ENCODE measurements at regions not wholly inside any gene's neighbourhood (a gene's known extent, or its start where the extent isn't known, plus 50 kb on each side); places are given as distances from the start of the nearest gene placed in this dataset.
"Not testable (repeated sequence)": the region's sequence is repeated elsewhere in the genome, so short reads cannot be mapped to it uniquely, and the experiment has no call there.

DNA sequence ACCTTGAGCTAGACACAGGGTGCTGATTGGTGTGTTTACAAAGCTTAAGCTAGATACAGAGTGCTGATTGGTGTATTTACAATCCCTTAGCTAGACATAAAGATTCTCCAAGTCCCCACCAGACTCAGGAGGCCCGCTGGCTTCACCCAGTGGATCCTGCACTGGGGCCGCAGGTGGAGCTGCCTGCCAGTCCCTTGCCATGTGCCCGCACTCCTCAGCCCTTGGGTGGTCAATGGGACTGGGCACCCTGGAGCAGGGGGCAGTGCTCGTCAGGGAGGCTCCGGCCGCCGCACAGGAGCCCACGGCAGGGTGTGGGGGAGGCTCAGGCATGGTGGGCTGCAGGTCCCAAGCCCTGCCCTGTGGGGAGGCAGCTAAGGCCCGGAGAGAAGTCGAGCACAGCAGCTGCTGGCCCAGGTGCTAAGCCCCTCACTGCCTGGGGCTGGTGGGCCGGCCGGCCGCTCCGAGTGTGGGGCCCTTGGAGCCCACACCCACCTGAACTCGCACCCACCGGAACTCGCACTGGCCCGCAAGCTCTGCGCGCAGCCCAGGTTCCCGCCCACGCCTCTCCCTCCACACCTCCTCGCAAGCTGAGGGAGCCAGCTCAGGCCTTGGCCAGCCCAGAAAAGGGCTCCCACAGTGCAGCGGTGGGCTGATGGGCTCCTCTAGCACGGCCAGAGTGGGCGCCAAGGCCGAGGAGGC is 169.1 kb upstream of the ARSJ start:
- not testable (repeated sequence) for DNase-seq (ENCODE audit: low read depth, low spot score)

DNA sequence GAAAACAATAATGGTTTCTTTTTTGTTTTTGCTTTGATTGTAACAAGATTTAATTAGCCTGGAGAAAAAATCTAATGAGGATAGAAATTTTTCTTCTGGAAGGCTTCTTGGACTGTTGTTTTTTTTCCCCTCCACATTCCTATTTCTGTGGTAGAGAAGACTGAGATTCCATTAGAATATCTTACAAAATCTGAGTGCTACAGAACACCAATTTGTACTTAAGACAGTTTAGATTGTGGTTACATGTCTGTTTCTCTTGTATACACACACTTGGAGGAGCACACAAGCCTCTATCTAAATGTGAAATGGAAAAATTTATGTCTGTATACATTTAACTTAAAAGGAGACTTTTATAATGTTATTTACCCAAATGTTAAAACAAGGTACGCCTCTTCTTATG is 176.9 kb upstream of the ARSJ start:
- H3K4me3 ChIP-seq (ENCODE audit: low read length), result no peak overlapping the region
- DNase-seq (ENCODE audit: low read depth, low spot score), result no peak

More for the DNA sequence above, 169.1 kb upstream of the ARSJ start:
- H3K4me3 ChIP-seq (ENCODE audit: low read length), result not testable (repeated sequence)

DNA sequence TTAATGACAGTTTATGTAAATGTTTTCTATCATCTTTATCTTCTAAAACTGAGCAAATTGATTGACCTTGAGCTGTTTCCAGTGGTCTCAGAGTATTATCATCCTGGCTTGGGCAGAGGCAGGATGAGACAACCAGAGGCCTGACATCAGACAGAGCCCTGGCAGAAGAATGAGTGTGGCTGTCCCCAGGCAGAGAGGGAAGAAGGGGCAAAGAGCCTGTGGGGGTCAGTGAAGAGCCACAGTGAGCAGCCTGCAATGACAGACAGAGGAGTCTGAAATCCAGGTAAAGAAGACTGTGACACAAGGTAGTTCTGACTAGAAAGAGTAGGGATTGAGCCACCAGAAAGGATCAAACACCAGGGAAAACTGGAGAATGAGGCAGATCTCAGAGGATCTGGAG is 182.4 kb upstream of the ARSJ start:
- no peak for DNase-seq (ENCODE audit: low read depth, low spot score)

DNA sequence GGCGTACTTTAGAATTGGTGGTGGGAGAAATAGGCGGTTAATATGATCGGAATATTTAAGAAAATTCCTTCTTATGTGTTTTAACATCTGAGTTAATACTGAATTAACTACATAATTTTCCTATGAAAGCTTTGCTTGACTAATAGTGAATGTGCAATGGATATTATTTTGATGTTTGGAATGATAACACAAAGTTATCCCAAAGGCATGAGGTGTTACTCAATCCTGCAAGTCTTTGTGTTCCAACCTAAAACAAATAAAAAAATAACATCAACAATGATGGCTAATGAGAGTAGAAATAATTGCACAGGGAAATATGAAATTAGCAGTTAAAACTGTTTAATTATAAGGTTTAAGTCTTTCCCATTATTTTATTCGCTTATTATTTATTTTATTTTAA is 183.6 kb upstream of the ARSJ start:
- H3K4me3 ChIP-seq (ENCODE audit: low read length), result no peak overlapping the region
- no peak for DNase-seq (ENCODE audit: low read depth, low spot score)

More for the DNA sequence above, 182.4 kb upstream of the ARSJ start:
- H3K4me3 ChIP-seq (ENCODE audit: low read length), result no peak overlapping the region

DNA sequence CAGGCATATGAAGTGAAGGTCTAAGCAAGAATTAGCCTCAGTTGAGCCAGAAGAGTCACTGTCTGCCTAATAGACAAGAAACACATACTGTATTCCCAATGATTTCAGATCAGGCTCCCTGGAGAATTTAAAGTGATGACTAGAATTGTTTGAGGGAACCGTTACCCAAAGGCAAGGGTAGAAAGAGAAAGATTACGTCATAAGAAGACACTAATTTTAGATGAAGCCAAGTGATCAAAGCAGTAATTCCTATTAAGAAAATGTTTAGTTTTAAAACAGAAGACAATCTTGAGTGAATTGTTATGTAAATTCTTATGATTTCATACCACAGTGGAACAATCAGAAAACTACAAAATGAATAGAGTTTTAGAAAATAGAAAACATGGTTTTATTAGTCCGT is 194.5 kb upstream of the ARSJ start:
- DNase-seq (ENCODE audit: low read depth, low spot score), result no peak
- no peak overlapping the region for H3K4me3 ChIP-seq (ENCODE audit: low read length)

DNA sequence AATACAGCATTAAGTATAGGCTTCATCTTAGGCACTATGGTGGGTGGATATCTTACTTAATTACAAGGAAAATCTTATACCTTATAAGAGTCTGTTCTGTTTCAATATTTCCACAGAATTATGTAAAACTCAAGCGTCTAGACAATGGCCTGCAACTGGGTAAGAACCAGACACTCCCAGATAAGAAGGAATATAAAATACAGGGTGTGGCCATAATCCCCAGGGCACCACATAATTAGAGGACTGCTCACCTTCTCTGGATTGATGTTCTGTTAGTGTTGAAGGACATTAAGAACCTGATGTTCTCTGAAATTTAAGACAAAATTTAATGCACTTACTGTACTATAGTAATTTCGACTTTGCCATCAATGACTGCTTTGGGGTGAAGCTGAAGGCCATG is 198.2 kb upstream of the ARSJ start:
- no peak for DNase-seq (ENCODE audit: low read depth, low spot score)
- H3K4me3 ChIP-seq (ENCODE audit: low read length), result no peak overlapping the region

DNA sequence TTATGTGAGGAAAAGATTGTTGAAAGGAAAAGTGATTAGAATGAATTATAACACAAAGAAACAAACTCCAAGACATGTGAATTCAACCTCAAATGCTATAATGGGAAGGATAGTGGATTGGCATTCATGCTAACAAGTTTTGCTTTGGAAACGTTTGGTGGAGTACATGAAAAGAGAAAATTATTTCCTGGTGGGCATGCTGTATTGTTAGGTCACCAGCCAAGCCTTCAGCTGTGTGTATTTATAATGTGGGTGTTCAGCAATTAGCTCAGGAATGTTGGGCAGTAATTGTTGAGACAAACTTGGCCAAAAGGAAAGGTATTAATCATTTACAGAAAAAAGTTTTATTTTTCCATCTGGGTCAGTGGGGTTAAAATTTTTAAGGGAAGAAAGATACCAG is 198.9 kb upstream of the ARSJ start:
- H3K4me3 ChIP-seq (ENCODE audit: low read length), result no peak overlapping the region
- DNase-seq (ENCODE audit: low read depth, low spot score), result no peak

DNA sequence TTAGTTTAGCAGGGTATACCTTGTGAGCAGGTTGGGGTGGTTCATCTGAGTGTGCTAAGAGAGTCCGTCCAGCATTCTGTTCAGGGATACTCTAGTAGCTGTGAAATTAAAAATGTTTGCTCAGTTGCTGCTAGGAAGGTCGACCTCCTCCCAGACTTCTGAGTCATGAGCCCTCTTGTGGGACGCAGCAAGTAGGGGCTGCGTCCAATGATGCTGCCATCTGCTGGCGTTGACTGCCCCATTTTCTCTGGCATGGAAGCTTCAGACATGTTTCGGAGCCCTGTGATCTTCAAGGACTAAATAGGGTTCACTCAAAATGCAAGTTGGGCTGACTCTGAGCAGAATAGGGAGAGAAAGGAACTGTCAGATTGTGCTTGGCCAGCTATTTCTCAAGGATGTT is 201.0 kb upstream of the ARSJ start:
- no peak overlapping the region for H3K4me3 ChIP-seq (ENCODE audit: low read length)
- DNase-seq (ENCODE audit: low read depth, low spot score), result peak; percentile 47

DNA sequence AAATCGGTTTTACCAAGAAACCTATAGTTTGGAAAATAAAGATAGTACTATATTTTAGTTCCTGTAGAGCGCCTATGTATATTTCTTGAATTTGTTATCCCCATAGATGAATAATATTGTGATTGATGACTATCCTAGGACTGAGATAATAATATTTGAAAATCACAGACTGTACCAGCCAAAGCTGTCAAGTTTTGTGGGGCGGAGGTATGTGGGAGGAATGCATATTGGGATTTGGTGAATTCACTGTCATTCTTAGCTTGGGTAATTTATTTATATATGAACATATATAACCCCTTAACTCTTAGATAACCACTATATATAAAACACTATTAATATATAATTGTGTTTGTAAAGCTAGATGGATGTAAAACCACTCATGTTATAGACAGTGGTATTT is 205.5 kb upstream of the ARSJ start:
- no peak overlapping the region for H3K4me3 ChIP-seq (ENCODE audit: low read length)
- no peak for DNase-seq (ENCODE audit: low read depth, low spot score)

DNA sequence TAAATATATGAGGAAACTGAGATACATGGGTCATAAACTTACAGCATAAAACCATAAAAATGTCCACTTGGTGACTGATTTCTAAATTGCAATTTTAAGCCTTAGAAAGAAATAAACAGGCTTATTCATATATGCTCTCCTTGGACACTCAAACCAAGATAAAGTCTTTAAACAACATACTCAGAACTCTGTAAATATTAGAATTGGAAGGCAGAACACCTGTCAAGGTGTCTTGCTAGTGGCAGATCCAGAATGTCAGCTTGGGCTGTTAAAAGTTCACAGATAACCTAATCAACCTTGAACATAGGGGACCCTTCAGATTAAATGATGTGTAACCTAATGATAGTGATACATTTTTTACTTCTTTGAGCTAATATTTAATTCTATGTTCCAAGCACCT is 208.1 kb upstream of the ARSJ start:
- no peak for DNase-seq (ENCODE audit: low read depth, low spot score)

DNA sequence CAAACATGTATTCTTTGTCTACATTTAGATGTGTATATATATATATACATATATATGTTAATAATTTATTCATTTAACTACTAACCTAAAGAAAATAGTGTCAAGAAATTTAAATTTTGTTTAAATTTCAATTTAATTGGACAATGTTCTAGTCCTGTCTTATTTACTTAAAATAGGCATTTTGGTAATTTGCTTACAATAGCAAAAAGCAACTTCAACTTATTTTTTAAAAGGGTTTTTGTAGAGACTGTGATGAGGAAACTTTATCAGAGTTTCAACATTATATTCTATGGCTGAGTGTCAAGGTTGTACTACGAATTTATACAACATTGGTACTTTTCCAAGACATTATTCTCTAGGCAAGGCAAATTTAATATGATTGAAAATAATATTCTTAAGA is 212.0 kb upstream of the ARSJ start:
- DNase-seq (ENCODE audit: low read depth, low spot score), result no peak

More for the DNA sequence above, 208.1 kb upstream of the ARSJ start:
- no peak overlapping the region for H3K4me3 ChIP-seq (ENCODE audit: low read length)

DNA sequence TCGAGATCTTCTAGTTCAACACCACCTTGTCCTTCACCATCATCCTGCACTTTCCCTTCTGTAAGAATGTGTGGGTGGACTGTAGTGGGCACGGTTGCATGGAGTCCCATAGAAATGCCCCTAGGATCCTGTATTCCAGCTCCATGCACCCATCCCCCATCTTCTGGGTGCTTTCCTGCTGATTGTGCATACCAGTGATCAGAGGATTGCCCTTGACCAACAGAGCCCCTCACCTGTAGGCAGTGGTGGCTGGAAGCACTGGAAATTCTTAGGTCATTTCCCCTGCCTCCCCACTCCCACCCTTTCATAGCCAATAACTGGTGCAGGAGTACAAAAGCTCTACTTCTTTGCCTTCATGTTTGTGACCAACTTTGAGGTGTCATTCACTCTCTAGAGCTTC is 213.4 kb upstream of the ARSJ start:
- no peak for DNase-seq (ENCODE audit: low read depth, low spot score)
- no peak overlapping the region for H3K4me3 ChIP-seq (ENCODE audit: low read length)

More for the DNA sequence above, 212.0 kb upstream of the ARSJ start:
- H3K4me3 ChIP-seq (ENCODE audit: low read length), result no peak overlapping the region

DNA sequence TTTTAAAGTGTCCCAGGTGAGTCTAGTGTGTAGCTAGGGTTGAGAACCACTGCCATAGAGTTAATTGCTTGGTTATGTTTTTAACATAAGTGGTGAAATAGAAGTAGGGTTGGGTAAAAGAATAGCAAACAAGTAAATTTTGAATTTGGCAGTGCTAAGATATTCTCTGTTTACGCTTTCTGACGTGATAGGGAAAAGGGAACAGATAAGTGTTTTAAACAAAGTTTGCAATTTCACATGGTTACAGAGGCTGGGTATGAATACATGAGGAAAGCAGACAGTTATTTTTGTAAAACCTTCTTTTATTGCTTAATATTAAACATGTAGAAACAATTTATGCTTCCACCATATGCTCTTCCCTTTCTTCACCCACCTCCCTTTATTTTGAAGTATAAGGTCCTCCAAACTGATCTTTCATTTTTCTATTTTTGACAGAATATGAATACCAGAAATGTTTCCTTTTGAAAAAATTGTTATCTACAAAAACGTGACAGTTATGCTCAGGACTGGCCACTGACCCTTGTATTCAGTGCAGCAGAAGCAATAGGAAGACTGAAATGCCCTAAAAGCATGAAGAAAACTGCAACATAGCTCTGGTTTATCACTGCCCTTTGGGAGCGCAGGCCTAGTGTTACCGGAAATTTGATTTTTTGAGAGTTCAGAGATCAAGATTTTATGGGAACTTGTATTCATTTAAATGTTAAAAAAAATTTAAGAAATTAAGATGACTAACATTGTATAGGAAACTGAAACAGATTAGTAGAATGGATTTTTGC is 214.4 kb upstream of the ARSJ start:
- DNase-seq (ENCODE audit: low read depth, low spot score), result no peak
- H3K4me3 ChIP-seq (ENCODE audit: low read length), result no peak overlapping the region

DNA sequence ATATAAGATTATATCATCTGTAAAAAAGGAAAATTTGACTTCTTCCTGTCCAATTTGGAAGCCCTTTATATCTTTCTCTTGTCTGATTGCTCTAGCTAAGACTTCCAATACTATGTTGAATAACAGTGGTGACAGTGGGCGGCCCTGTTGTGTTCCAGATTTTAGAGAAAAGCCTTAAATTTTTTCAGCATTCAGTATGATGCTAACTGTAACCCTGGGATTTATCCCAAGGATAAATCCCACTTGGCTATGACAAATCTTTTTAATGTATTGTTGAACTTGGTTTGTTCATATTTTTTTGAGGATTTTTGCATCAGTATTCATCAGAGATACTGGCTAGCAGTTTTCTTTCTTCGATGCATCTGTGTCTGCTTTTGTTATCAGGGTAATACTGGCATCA is 217.2 kb upstream of the ARSJ start:
- DNase-seq (ENCODE audit: low read depth, low spot score), result no peak
- H3K4me3 ChIP-seq (ENCODE audit: low read length), result no peak overlapping the region

DNA sequence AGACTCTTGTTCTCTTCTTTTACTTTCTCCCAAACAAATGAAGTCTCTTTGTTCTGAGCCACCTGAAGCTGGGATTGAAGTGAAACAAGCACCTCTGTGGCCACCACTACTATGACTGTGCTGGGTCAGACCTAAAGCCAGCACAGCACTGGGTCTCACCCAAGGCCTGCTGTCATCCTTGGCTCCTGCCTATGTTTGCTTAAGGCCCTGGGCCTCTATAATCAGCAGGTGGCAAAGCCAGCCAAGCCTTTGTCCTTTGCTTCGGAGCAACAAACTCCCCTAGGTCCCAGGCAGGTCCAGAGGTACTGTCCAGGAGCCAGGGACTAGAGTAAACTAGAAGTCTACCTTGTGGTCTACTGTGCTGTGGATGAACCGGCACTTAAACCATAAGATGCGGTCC is 220.6 kb upstream of the ARSJ start:
- no peak for DNase-seq (ENCODE audit: low read depth, low spot score)
- H3K4me3 ChIP-seq (ENCODE audit: low read length), result no peak overlapping the region

DNA sequence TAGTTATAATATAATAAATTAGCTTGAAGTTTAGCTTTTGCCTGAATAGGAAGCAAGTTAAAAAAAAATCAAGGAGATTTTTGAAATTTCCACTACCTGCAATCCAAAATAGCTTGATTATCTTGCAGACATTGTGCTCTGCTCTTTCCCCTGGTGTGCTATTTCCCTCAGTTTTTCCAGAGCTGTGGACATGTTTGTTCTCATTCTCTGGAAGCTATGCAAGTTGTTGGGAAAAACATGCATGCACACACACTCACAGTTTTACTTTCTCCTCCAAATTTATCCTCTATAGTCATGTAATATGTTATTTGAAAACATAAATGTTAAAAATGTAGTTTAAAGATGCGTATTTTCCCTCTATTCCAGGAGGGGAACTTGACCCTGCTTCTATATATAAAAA is 225.8 kb upstream of the ARSJ start:
- H3K4me3 ChIP-seq (ENCODE audit: low read length), result no peak overlapping the region
- DNase-seq (ENCODE audit: low read depth, low spot score), result no peak

DNA sequence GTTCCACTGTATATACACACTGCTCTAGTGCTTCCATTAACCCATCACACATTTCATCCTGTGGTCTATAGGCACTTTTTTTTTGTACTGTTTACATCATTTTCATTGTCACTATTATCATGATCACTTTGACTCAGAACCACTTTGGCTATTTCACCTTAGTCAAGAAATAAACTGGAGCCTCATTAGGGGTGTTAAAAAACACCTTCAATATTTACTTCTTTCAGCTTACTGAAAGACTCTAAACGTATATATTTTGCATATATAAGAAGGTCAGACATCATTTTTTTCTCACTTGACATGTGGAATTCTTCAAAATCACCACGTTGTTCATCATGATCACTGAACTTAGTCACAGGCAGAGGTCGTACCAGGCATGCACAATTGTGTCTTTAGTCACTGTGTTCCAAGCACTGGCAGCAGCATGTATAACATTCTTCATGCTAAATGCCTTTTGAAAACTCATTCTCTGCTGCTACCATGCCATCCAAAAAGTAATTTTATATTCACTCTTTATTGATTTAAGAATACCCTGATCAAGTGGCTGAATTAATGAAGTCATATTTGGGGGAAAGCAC is 229.2 kb upstream of the ARSJ start:
- no peak for DNase-seq (ENCODE audit: low read depth, low spot score)

DNA sequence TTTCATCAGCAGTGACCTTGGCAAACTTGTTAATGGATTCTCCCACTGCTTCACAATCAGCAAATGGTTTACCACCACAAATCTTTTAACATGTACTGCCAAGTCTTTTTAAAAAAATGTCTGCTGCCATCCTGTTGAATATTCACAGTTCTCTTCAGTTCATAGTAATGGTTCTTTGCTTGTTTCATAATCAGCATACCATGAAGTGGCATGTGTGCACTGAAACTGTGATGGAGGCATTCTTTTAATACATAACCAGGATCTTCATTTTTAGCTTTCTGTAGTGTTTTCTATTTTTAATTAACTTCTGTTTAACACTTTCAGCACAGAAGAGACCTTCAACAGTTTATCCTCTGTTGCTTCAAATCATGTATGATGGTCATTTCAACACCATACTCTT is 230.1 kb upstream of the ARSJ start:
- no peak overlapping the region for H3K4me3 ChIP-seq (ENCODE audit: low read length)
- no peak for DNase-seq (ENCODE audit: low read depth, low spot score)

More for the DNA sequence above, 229.2 kb upstream of the ARSJ start:
- H3K4me3 ChIP-seq (ENCODE audit: low read length), result no peak overlapping the region

DNA sequence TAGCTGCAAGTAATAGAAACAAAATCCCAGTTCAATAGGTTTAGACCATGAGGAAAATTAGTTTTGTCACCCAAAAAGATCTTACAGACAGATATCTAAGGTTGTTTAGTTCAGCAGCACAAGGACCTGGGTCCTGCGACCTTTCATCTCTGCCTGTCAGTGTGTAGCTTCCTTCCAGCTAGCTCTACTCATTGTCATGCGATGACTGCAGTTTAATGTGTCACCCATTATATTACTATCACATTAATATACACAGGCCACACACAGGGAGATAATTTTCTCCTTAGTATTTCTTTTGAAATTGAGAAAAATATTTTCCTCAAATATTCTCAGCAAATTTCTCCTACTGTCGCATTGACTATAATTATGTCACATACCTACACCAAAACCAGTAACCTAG is 232.1 kb upstream of the ARSJ start:
- no peak for DNase-seq (ENCODE audit: low read depth, low spot score)
- no peak overlapping the region for H3K4me3 ChIP-seq (ENCODE audit: low read length)

DNA sequence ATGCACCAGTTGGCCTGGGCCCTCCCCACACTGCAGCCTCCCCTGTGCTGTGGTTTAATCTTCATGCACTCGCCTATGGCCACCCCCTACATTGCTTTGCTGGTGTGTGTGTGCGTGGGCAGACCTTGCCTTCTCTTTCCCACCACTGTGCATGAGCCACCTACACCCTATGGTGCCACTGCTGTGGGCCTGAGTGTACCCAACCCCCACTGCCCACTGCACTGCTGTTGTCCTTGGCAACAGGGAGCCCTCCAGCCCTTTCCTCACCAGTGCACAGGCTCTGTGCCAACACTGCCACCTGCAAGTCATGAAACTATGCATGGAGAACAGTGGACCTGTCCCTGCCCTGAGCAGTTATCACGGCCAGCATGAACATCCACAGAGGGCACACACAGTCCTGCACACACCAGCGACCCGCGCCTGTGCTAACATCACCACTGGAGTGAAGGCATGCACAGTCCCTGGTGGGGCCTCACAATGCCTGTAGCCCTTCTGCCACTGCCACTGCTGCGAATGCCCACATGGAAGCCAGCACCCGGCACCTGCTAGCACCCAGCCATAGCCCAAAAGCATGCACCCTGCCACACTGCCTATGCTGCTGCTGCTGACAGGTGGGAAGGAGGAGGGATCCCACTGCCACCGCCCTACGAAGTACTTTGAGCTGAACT is 237.8 kb upstream of the ARSJ start:
- H3K4me3 ChIP-seq (ENCODE audit: low read length), result no peak overlapping the region
- DNase-seq (ENCODE audit: low read depth, low spot score), result no peak

All from Jurkat, Clone E6-1 (cell line).